HCT116 (cell line): ENCODE measurements at regions not wholly inside any gene's neighbourhood (a gene's known extent, or its start where the extent isn't known, plus 50 kb on each side); places are given as distances from the start of the nearest gene placed in this dataset.
"Not testable (repeated sequence)": the region's sequence is repeated elsewhere in the genome, so short reads cannot be mapped to it uniquely, and the experiment has no call there.

Source experiments
- ATAC-seq: fragments of 200-7000 bp; cut with Tn5 transposase; 2 replicates; pipeline ENCODE4 v1.9.1; 2020; ENCODE audit warnings: mild to moderate bottlenecking, moderate library complexity
- BruUV-seq: library from RNA; stranded (reverse); fragments of 400-500 nt; replicated peaks from 2 replicates; lab custom pipeline; 2021; lab: Mats Ljungman, UMichigan
- CTCF ChIA-PET: fragments of 300-600 bp; sonication (Branson Sonifier 250); formaldehyde crosslinking; loops from one replicate; lab custom pipeline; 2021; ENCODE audit warnings: antibody characterized with exemption; lab: Charles Lee
- POLR2A ChIA-PET: fragments of 300-600, 350-600 bp; sonication (Branson Sonifier 250); formaldehyde crosslinking; loops from one replicate; lab custom pipeline; 2021; ENCODE audit warnings: antibody characterized with exemption; lab: Charles Lee
- RAD21 ChIA-PET, 2 experiments: fragments of 300-600 bp; sonication (Branson Sonifier 250); formaldehyde crosslinking; loops; one replicate each; lab custom pipeline; 2023; ENCODE audit warnings: low total read pairs in 2 of 2; ENCODE audit not compliant: uncharacterized antibody in 2 of 2, unreplicated experiment in 2 of 2, low non-redundant PET in 1 of 2; lab: Charles Lee
- DNase-seq: peaks from one replicate; pipeline ENCODE4 v3.0.0-alpha.2; 2010; ENCODE audit warnings: low read depth, low spot score
- H2AFZ ChIP-seq: fragments of 200-600 bp; shearing (Covaris generic), sonication (generic); 2 replicates; pipeline ENCODE4 v1.6.1; 2017; ENCODE audit warnings: low read depth, mixed run types, mixed read lengths, antibody characterized with exemption, low read length; ENCODE audit not compliant: poor library complexity, severe bottlenecking
- H3K27ac ChIP-seq: 2 replicates; pipeline ENCODE4 v1.5.1; 2012; ENCODE audit warnings: low read depth, low read length
- H3K27me3 ChIP-seq: fragments of 200-600 bp; sonication (generic); 2 replicates; pipeline ENCODE4 v1.6.1; 2016; ENCODE audit warnings: mixed run types, low read length, mixed read lengths; ENCODE audit not compliant: insufficient read depth
- H3K36me3 ChIP-seq, 2 experiments: fragments of 200-500 bp in 1 of 2; fragments of 200-600 bp in 1 of 2; sonication (Bioruptor generic) in 1 of 2; sonication (generic) in 1 of 2; 2 replicates each; pipeline versions ENCODE4 v1.5.1 to v1.6.1; 2014 to 2016; ENCODE audit warnings: low read length in 2 of 2, inconsistent platforms in 1 of 2, mixed read lengths in 1 of 2, mixed run types in 1 of 2; ENCODE audit not compliant: insufficient read depth in 2 of 2, control insufficient read depth in 1 of 2
- H3K4me1 ChIP-seq, 2 experiments: fragments of 200-600 bp in 1 of 2; sonication (generic) in 1 of 2; 2 replicates each; pipeline versions ENCODE4 v1.5.1 to v1.6.1; 2012 to 2017; ENCODE audit warnings: low read length in 2 of 2, inconsistent platforms in 1 of 2, mild to moderate bottlenecking in 1 of 2, mixed read lengths in 1 of 2, mixed run types in 1 of 2, moderate library complexity in 1 of 2; ENCODE audit not compliant: insufficient read depth in 2 of 2, control insufficient read depth in 1 of 2
- H3K4me2 ChIP-seq: fragments of 200-600 bp; sonication (generic); 2 replicates; pipeline ENCODE4 v1.6.1; 2017; ENCODE audit warnings: mixed run types, low read length, mixed read lengths
- H3K4me3 ChIP-seq, 2 experiments: fragments of 200-600 bp in 1 of 2; sonication (generic) in 1 of 2; replicated peaks in 1 of 2; 2 replicates each; pipeline ENCODE4 v1.5.1; 2011 to 2016; ENCODE audit warnings: low read length in 2 of 2, control low read depth in 1 of 2, low read depth in 1 of 2, mild to moderate bottlenecking in 1 of 2, mixed read lengths in 1 of 2, mixed run types in 1 of 2
- H3K79me2 ChIP-seq: fragments of 200-600 bp; sonication (generic); 2 replicates; pipeline ENCODE4 v1.6.1; 2017; ENCODE audit warnings: mild to moderate bottlenecking, mixed run types, low read length, moderate library complexity, mixed read lengths; ENCODE audit not compliant: insufficient read depth
- H3K9ac ChIP-seq: fragments of 200-600 bp; sonication (generic); 2 replicates; pipeline ENCODE4 v1.6.1; 2016; ENCODE audit warnings: low read length, mixed read lengths
- H3K9me2 ChIP-seq: fragments of 200-600 bp; sonication (generic), shearing (Covaris generic); 2 replicates; pipeline ENCODE4 v1.6.1; 2017; ENCODE audit warnings: mixed run types, mild to moderate bottlenecking, moderate library complexity; ENCODE audit not compliant: insufficient read depth
- H3K9me3 ChIP-seq, 2 experiments: fragments of 200-500 bp in 1 of 2; fragments of 200-600 bp in 1 of 2; sonication (Bioruptor generic) in 1 of 2; sonication (generic) in 1 of 2; 2 replicates each; pipeline ENCODE4 v1.6.1; 2014 to 2017; ENCODE audit warnings: low read length in 2 of 2, mixed read lengths in 2 of 2, inconsistent platforms in 1 of 2, low read depth in 1 of 2, mild to moderate bottlenecking in 1 of 2, mixed run types in 1 of 2, moderate library complexity in 1 of 2; ENCODE audit not compliant: control insufficient read depth in 1 of 2, insufficient read depth in 1 of 2
- H4K20me1 ChIP-seq: fragments of 200-600 bp; sonication (generic), shearing (Covaris generic); 2 replicates; pipeline ENCODE4 v1.6.1; 2017; ENCODE audit warnings: mixed run types, mild to moderate bottlenecking, moderate library complexity; ENCODE audit not compliant: insufficient read depth
- CBX3 ChIP-seq: IDR thresholded peaks from 2 replicates; pipeline ENCODE4 v1.6.1; 2012; ENCODE audit warnings: low read depth
- EGR1 ChIP-seq: IDR thresholded peaks from 2 replicates; pipeline ENCODE4 v1.6.1; 2012; ENCODE audit warnings: low read depth
- ELF1 ChIP-seq: IDR thresholded peaks from 2 replicates; pipeline ENCODE4 v1.6.1; 2012; ENCODE audit warnings: low read depth, borderline replicate concordance
- EZH2phosphoT487 ChIP-seq: fragments of 200-600 bp; IDR thresholded peaks from 2 replicates; pipeline ENCODE4 v1.6.1; 2018; ENCODE audit warnings: antibody characterized with exemption, borderline replicate concordance
- FOSL1 ChIP-seq: IDR thresholded peaks from 2 replicates; pipeline ENCODE4 v1.6.1; 2012; ENCODE audit warnings: low read depth
- JUND ChIP-seq: IDR thresholded peaks from 2 replicates; pipeline ENCODE4 v1.6.1; 2012
- POLR2A ChIP-seq: IDR thresholded peaks from 2 replicates; pipeline ENCODE4 v1.7.0; 2011; ENCODE audit warnings: borderline replicate concordance; ENCODE audit not compliant: insufficient read depth, insufficient read length; ENCODE audit errors: extremely low read depth
- SIN3A ChIP-seq: IDR thresholded peaks from 2 replicates; pipeline ENCODE4 v1.6.1; 2012; ENCODE audit warnings: low read depth
- SP1 ChIP-seq: IDR thresholded peaks from 2 replicates; pipeline ENCODE4 v1.6.1; 2012; ENCODE audit warnings: low read depth
- SRF ChIP-seq: IDR thresholded peaks from 2 replicates; pipeline ENCODE4 v1.6.1; 2012; ENCODE audit warnings: low read depth
- TCF7L2 ChIP-seq: IDR thresholded peaks from 2 replicates; pipeline ENCODE4 v1.7.0; 2011; ENCODE audit warnings: borderline replicate concordance, inconsistent platforms; ENCODE audit not compliant: insufficient read depth, insufficient read length; ENCODE audit errors: extremely low read depth
- YY1 ChIP-seq: IDR thresholded peaks from 2 replicates; pipeline ENCODE4 v1.6.1; 2011; ENCODE audit warnings: low read length, low read depth, moderate library complexity, mild to moderate bottlenecking; ENCODE audit not compliant: insufficient replicate concordance; ENCODE audit errors: extremely low read depth
- ZFX ChIP-seq: fragments of 450-650 bp; IDR thresholded peaks from 2 replicates; pipeline ENCODE4 v1.6.1; 2017
- ZNF274 ChIP-seq: fragments of 200-500 bp; sonication (Bioruptor generic); IDR thresholded peaks from 2 replicates; pipeline ENCODE4 v1.6.1; 2014; ENCODE audit warnings: mild to moderate bottlenecking, low read depth, low read length, inconsistent platforms
- intact Hi-C: fragments of 100-400 bp; cut with micrococcal nuclease; formaldehyde crosslinking; loops from 2 replicates; pipeline ENCODE4 v1.10.0; 2022
- TF ChIP-seq, protein P1 (sequence below), 3 experiments: fragments of 200-600 bp in 1 of 3; sonication (generic) in 1 of 3; IDR thresholded peaks in 2 of 3; conservative IDR thresholded peaks in 1 of 3; 2 replicates each; pipeline ENCODE4 v1.5.1; 2012 to 2017; ENCODE audit warnings: low read depth in 2 of 3, low read length in 2 of 3, antibody characterized with exemption in 1 of 3, borderline replicate concordance in 1 of 3, control low read depth in 1 of 3, mild to moderate bottlenecking in 1 of 3, mixed read lengths in 1 of 3, mixed run types in 1 of 3, moderate library complexity in 1 of 3; ENCODE audit not compliant: insufficient read depth in 1 of 3
- TF ChIP-seq, protein P2 (sequence below): IDR thresholded peaks from 2 replicates; pipeline ENCODE4 v1.6.1; 2012
- TF ChIP-seq, protein P3 (sequence below): IDR thresholded peaks from 2 replicates; pipeline ENCODE4 v1.6.1; 2012
- TF ChIP-seq, protein P4 (sequence below): IDR thresholded peaks from 2 replicates; pipeline ENCODE4 v1.6.1; 2012; ENCODE audit warnings: low read depth

DNA sequence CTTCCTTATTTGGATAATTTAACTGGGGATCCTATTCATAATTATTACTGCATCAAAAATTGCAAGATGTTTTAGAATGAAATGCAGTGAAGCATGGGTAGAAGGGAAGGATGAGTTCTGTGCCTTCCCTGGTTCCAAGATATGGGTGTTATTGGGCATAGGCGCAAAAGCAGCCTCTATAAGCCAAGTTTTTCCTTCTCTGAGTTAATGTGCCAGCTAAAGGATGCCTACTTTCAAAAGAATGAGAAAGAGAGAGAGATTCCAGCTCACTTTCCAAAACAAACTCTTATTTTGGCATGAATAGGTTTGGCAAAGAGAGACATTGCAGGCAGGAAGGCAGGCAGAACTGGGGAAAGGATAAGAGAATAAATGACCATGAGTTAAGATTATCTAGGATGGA lies 270.2 kb downstream of the TAFA4 start:
- Histone ChIP-seq H3K36me3 (no peaks in the 10 kb centered on the region), H4K20me1 (no peaks in the 10 kb centered on the region), H3K27ac (no peak overlapping the region), H3K9me2 (no peaks in the 10 kb centered on the region), H3K9ac (no peak overlapping the region), H3K4me1 (no peaks in the 10 kb centered on the region), H3K4me2 (no peak overlapping the region), H3K27me3 (no peaks in the 10 kb centered on the region), H3K79me2 (no peaks in the 10 kb centered on the region), H2AFZ (no peak overlapping the region), H3K4me3 (no peak overlapping the region), H3K9me3 (no peaks in the 10 kb centered on the region)
- RAD21 ChIA-PET, result no interaction called here
- no TSS peak for BruUV-seq
- intact Hi-C loops, result no loop called here
- ATAC-seq, result no peak
- TF ChIP-seq, protein P1, sequence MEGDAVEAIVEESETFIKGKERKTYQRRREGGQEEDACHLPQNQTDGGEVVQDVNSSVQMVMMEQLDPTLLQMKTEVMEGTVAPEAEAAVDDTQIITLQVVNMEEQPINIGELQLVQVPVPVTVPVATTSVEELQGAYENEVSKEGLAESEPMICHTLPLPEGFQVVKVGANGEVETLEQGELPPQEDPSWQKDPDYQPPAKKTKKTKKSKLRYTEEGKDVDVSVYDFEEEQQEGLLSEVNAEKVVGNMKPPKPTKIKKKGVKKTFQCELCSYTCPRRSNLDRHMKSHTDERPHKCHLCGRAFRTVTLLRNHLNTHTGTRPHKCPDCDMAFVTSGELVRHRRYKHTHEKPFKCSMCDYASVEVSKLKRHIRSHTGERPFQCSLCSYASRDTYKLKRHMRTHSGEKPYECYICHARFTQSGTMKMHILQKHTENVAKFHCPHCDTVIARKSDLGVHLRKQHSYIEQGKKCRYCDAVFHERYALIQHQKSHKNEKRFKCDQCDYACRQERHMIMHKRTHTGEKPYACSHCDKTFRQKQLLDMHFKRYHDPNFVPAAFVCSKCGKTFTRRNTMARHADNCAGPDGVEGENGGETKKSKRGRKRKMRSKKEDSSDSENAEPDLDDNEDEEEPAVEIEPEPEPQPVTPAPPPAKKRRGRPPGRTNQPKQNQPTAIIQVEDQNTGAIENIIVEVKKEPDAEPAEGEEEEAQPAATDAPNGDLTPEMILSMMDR (IDR thresholded peaks at IDR 0.05 in 2 of 3, conservative IDR thresholded peaks at IDR 0.05 in 1 of 3; ENCODE audit: borderline replicate concordance in 1 of 3, insufficient read depth in 1 of 3, low read depth in 2 of 3, low read length in 2 of 3), result no peak
- TF ChIP-seq YY1, result no peak
- TF ChIP-seq SRF, result no peak
- no peak for TF ChIP-seq EGR1
- TF ChIP-seq ZFX, result no peak
- no peak for TF ChIP-seq POLR2A
- TF ChIP-seq JUND, result no peak
- TF ChIP-seq EZH2phosphoT487, result no peak
- TF ChIP-seq TCF7L2, result no peak
- TF ChIP-seq ZNF274, result no peak
- no peak for TF ChIP-seq FOSL1
- no peak for TF ChIP-seq CBX3
- TF ChIP-seq, protein P2, sequence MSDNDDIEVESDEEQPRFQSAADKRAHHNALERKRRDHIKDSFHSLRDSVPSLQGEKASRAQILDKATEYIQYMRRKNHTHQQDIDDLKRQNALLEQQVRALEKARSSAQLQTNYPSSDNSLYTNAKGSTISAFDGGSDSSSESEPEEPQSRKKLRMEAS, result no peak
- no peak for TF ChIP-seq ELF1
- TF ChIP-seq, protein P3, sequence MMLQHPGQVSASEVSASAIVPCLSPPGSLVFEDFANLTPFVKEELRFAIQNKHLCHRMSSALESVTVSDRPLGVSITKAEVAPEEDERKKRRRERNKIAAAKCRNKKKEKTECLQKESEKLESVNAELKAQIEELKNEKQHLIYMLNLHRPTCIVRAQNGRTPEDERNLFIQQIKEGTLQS, result no peak
- TF ChIP-seq SP1, result no peak
- TF ChIP-seq SIN3A, result no peak
- TF ChIP-seq, protein P4, sequence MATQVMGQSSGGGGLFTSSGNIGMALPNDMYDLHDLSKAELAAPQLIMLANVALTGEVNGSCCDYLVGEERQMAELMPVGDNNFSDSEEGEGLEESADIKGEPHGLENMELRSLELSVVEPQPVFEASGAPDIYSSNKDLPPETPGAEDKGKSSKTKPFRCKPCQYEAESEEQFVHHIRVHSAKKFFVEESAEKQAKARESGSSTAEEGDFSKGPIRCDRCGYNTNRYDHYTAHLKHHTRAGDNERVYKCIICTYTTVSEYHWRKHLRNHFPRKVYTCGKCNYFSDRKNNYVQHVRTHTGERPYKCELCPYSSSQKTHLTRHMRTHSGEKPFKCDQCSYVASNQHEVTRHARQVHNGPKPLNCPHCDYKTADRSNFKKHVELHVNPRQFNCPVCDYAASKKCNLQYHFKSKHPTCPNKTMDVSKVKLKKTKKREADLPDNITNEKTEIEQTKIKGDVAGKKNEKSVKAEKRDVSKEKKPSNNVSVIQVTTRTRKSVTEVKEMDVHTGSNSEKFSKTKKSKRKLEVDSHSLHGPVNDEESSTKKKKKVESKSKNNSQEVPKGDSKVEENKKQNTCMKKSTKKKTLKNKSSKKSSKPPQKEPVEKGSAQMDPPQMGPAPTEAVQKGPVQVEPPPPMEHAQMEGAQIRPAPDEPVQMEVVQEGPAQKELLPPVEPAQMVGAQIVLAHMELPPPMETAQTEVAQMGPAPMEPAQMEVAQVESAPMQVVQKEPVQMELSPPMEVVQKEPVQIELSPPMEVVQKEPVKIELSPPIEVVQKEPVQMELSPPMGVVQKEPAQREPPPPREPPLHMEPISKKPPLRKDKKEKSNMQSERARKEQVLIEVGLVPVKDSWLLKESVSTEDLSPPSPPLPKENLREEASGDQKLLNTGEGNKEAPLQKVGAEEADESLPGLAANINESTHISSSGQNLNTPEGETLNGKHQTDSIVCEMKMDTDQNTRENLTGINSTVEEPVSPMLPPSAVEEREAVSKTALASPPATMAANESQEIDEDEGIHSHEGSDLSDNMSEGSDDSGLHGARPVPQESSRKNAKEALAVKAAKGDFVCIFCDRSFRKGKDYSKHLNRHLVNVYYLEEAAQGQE, result no peak
- no peak for DNase-seq
- CTCF ChIA-PET, result no interaction called here
- POLR2A ChIA-PET, result no interaction called here

DNA sequence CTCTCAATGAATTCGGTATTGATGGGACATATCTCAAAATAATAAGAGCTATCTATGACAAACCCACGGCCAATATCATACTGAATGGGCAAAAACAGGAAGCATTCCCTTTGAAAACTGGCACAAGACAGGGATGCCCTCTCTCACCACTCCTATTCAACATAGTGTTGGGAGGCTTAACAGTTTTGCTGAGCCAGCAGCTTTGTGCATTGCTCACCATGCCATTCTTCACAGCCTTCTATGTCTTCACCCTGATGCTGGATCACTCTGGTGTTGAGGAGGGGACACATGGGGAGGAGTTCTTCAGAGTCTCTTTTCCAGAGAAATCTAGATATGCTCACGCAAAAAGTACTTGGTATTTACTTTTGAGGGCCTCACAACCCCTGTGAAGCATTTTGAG lies 281.7 kb downstream of the TAFA4 start:
- H4K20me1 ChIP-seq, POLR2A ChIA-PET, intact Hi-C loops, H3K9ac ChIP-seq, H2AFZ ChIP-seq, H3K4me2 ChIP-seq, H3K27ac ChIP-seq, CTCF ChIA-PET, BruUV-seq, DNase-seq, RAD21 ChIA-PET, H3K4me1 ChIP-seq, H3K9me3 ChIP-seq, H3K79me2 ChIP-seq, H3K27me3 ChIP-seq, H3K9me2 ChIP-seq, ATAC-seq, H3K4me3 ChIP-seq, H3K36me3 ChIP-seq: not testable (repeated sequence)
